ENCODE measurements at regions not wholly inside any gene's neighbourhood (a gene's known extent, or its start where the extent isn't known, plus 50 kb on each side); places are given as distances from the start of the nearest gene placed in this dataset.

DNA sequence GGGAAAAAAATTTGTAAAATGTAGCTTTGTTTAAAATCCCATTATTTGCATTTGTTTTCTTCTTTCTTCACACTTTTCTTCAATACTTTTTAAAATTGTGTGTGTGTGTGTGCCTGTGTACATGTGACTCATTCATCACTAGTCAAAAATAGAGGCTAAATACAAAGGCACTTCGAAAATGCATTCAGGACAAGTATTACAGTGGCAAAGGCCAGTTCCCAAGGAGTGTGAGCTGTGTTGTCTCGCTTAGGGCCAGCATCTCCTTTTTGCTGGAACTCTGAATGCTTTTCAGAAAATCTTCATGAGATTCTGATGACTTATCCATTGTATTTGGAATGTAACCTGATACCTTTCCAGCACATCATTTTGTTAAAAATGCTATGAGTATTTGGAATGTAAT lies 288.5 kb upstream of the CNR1 start:
- no peak overlapping the region for H3K27ac ChIP-seq
- H3K36me3 ChIP-seq = no peaks in the 10 kb centered on the region
- no peak for ATAC-seq
- DNase-seq = no peak
- H3K9me3 ChIP-seq = no peaks in the 10 kb centered on the region
- no peaks in the 10 kb centered on the region for H3K27me3 ChIP-seq
- TF ChIP-seq, protein P1, sequence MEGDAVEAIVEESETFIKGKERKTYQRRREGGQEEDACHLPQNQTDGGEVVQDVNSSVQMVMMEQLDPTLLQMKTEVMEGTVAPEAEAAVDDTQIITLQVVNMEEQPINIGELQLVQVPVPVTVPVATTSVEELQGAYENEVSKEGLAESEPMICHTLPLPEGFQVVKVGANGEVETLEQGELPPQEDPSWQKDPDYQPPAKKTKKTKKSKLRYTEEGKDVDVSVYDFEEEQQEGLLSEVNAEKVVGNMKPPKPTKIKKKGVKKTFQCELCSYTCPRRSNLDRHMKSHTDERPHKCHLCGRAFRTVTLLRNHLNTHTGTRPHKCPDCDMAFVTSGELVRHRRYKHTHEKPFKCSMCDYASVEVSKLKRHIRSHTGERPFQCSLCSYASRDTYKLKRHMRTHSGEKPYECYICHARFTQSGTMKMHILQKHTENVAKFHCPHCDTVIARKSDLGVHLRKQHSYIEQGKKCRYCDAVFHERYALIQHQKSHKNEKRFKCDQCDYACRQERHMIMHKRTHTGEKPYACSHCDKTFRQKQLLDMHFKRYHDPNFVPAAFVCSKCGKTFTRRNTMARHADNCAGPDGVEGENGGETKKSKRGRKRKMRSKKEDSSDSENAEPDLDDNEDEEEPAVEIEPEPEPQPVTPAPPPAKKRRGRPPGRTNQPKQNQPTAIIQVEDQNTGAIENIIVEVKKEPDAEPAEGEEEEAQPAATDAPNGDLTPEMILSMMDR (IDR thresholded peaks at IDR 0.05) = no peak
- H3K4me3 ChIP-seq = no peak overlapping the region
- intact Hi-C loops (cut with DNase I) = no loop called here
- H3K4me1 ChIP-seq = no peaks in the 10 kb centered on the region

DNA sequence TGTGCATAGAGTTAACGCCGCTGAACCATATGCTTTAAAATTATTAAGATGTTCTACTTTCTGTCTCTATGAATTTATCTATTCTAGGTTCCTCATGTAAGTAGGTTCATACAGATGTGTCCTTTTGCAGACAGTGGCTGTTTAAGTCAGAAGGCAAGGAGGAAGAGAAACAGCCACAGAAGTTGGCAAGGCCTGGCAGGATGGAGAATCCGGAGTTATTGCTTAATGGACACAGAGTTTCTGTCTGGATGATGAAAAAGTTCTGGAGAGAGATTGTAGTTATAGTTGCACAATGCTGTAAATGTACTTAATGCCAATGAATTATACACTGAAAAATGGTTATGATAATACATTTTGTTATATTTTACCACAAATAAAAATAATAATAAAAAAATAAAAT lies 283.6 kb upstream of the CNR1 start:
- Histone ChIP-seq H3K36me3 (no peaks in the 10 kb centered on the region), H3K9me3 (no peaks in the 10 kb centered on the region), H3K27me3 (no peaks in the 10 kb centered on the region), H3K4me3 (no peak overlapping the region), H3K27ac (no peak overlapping the region), H3K4me1 (no peaks in the 10 kb centered on the region)
- TF ChIP-seq, protein P1 (IDR thresholded peaks at IDR 0.05) = no peak
- intact Hi-C loops (cut with DNase I) = no loop called here
- DNase-seq = no peak
- ATAC-seq = no peak

DNA sequence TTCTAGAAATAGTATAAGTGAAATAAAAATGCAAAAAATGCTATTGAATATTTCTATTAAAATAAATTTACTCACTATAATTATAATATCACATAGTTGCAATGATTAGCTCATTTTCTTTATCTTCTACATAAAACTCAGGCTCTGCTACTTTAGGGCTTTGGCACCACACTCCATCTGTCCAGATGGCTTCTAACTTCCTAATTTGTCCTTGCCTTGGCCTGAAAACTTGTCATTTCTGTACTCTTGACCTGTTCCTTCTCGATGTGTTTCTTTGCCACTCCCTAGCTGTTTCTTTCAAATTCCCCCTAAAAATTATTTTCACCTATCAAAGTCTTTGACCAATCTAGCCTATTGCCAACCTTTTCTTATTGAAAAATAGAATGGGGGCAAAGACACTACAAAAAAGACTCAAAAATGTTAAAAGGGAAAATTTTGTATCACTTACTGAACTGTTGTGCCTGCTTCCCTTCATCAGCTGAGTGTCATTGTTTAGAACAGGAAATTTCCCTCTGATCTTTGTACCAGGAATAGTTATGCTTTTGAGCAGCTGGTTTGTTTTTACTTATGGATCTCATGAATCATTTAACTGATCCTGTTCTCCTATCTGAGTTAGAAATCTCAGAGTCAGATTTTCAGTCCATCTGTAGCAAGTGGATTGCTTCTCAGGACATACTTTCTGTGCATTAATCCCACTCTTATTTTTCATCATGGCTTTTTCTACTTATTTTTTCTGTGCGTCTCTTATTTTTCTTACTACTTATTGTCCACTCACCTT lies 279.2 kb upstream of the CNR1 start:
- no peak overlapping the region for H3K4me3 ChIP-seq
- H3K27ac ChIP-seq = no peak overlapping the region
- intact Hi-C loops (cut with DNase I) = no loop called here
- no peak for DNase-seq
- ATAC-seq = no peak
- H3K36me3 ChIP-seq = no peaks in the 10 kb centered on the region
- H3K27me3 ChIP-seq = no peaks in the 10 kb centered on the region
- TF ChIP-seq, protein P1 (IDR thresholded peaks at IDR 0.05) = no peak
- H3K4me1 ChIP-seq = no peaks in the 10 kb centered on the region
- no peaks in the 10 kb centered on the region for H3K9me3 ChIP-seq

DNA sequence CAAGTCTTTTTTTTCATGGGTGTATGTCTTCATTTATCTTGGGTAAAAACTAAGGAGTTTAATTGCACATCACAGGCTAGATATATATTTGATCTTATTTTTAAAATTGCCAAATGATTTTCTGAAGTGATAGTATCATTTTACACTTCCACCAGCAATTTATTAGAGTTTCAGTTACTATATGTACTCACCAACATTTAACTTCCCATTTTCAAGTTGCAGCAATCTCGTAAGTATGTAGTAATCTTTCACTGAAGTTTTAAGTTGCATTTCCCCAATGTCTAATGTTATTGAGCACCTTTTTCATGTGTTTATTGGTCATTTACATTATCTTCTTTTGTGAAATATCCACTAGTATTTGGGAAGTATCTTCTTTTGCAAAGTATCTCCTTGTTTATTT lies 277.4 kb upstream of the CNR1 start:
- no peak overlapping the region for H3K4me3 ChIP-seq
- H3K4me1 ChIP-seq = no peaks in the 10 kb centered on the region
- DNase-seq (no peak), ATAC-seq (no peak)
- TF ChIP-seq, protein P1 (IDR thresholded peaks at IDR 0.05) = no peak
- no peaks in the 10 kb centered on the region for H3K27me3 ChIP-seq
- H3K9me3 ChIP-seq = no peaks in the 10 kb centered on the region
- H3K36me3 ChIP-seq = no peaks in the 10 kb centered on the region
- intact Hi-C loops (cut with DNase I) = no loop called here
- H3K27ac ChIP-seq = peak overlapping the region in 1 of 2 donors; percentile 76

DNA sequence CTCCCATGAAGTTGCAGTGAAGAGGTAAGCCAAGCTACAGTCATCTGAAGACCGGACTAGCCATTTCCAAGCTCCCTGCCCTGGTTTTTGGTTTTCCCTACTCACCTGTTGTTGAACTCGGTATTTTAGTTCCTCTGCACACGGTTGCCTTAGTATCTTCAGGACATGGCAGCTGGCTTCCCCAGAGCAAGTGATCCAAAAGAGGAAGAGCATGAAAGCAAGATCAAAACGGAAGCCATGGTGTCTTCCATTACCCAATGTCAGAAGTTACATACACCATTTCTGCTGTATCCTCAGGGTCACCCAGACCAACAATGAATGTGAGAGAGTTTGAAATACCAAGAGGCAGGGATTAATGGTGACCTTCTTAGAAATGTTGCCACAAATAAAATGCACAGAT lies 276.6 kb upstream of the CNR1 start:
- Histone ChIP-seq H3K27me3 (no peaks in the 10 kb centered on the region), H3K27ac (peak overlapping the region in 1 of 2 donors; percentile 76), H3K36me3 (no peaks in the 10 kb centered on the region), H3K4me3 (no peak overlapping the region), H3K4me1 (no peaks in the 10 kb centered on the region), H3K9me3 (no peaks in the 10 kb centered on the region)
- TF ChIP-seq, protein P1 (IDR thresholded peaks at IDR 0.05) = no peak
- ATAC-seq (no peak), DNase-seq (no peak)
- intact Hi-C loops (cut with DNase I) = no loop called here

All from left lung (tissue), 4 donors.